H9 (cell line): ENCODE measurements at regions not wholly inside any gene's neighbourhood (a gene's known extent, or its start where the extent isn't known, plus 50 kb on each side); places are given as distances from the start of the nearest gene placed in this dataset.

ENCODE experiments used
- DNase-seq: peaks from one replicate; pipeline ENCODE4 v3.0.0-alpha.2; 2017
- H2AFZ ChIP-seq: one replicate; pipeline ENCODE4 v1.6.1; 2013; ENCODE audit warnings: mild to moderate bottlenecking, low read length, control low read depth, moderate library complexity
- H2AK5ac ChIP-seq: 2 replicates; pipeline ENCODE4 v1.6.1; 2013; ENCODE audit warnings: low read length, control low read depth, mixed read lengths; ENCODE audit not compliant: insufficient read length
- H2BK120ac ChIP-seq: one replicate; pipeline ENCODE4 v1.6.1; 2013; ENCODE audit warnings: low read depth, mild to moderate bottlenecking, low read length, control low read depth, inconsistent platforms; ENCODE audit not compliant: poor library complexity, severe bottlenecking
- H2BK12ac ChIP-seq: 2 replicates; pipeline ENCODE4 v1.6.1; 2013; ENCODE audit warnings: low read length, control low read depth, mixed read lengths, low read depth; ENCODE audit not compliant: insufficient read length
- H2BK15ac ChIP-seq: 2 replicates; pipeline ENCODE4 v1.6.1; 2013; ENCODE audit warnings: low read depth, low read length, control low read depth
- H2BK20ac ChIP-seq: one replicate; pipeline ENCODE4 v1.6.1; 2013; ENCODE audit warnings: low read depth, mild to moderate bottlenecking, low read length, control low read depth, inconsistent platforms; ENCODE audit not compliant: poor library complexity, severe bottlenecking
- H2BK5ac ChIP-seq: 2 replicates; pipeline ENCODE4 v1.6.1; 2013; ENCODE audit warnings: low read length, control low read depth, mixed read lengths; ENCODE audit not compliant: insufficient read length
- H3K14ac ChIP-seq: 2 replicates; pipeline ENCODE4 v1.6.1; 2013; ENCODE audit warnings: low read length, control low read depth; ENCODE audit not compliant: insufficient read depth
- H3K18ac ChIP-seq: 2 replicates; pipeline ENCODE4 v1.6.1; 2013; ENCODE audit warnings: low read depth, mild to moderate bottlenecking, mixed read lengths, low read length, control low read depth; ENCODE audit not compliant: insufficient read length
- H3K23ac ChIP-seq: 2 replicates; pipeline ENCODE4 v1.6.1; 2013; ENCODE audit warnings: low read length, control low read depth, mixed read lengths, low read depth; ENCODE audit not compliant: insufficient read length
- H3K23me2 ChIP-seq: 2 replicates; pipeline ENCODE4 v1.6.1; 2013; ENCODE audit warnings: low read depth, mild to moderate bottlenecking, mixed read lengths, low read length, control low read depth; ENCODE audit not compliant: insufficient read length, poor library complexity, severe bottlenecking
- H3K27ac ChIP-seq: 2 replicates; pipeline ENCODE4 v1.5.1; 2013; ENCODE audit warnings: low read length, control low read depth, mixed read lengths, low read depth; ENCODE audit not compliant: insufficient read length
- H3K27me3 ChIP-seq: 2 replicates; pipeline ENCODE4 v1.6.1; 2013; ENCODE audit warnings: low read length, control low read depth, inconsistent platforms; ENCODE audit not compliant: insufficient read depth
- H3K4ac ChIP-seq: 2 replicates; pipeline ENCODE4 v1.6.1; 2013; ENCODE audit warnings: low read depth, mild to moderate bottlenecking, control low read depth, inconsistent platforms, low read length, moderate library complexity
- H3K4me1 ChIP-seq: 2 replicates; pipeline ENCODE4 v1.6.1; 2013; ENCODE audit warnings: low read length, control low read depth, inconsistent platforms; ENCODE audit not compliant: insufficient read depth
- H3K4me2 ChIP-seq: 2 replicates; pipeline ENCODE4 v1.6.1; 2013; ENCODE audit warnings: low read length, control low read depth, mixed read lengths; ENCODE audit not compliant: insufficient read length, insufficient read depth
- H3K56ac ChIP-seq: 2 replicates; pipeline ENCODE4 v1.6.1; 2013; ENCODE audit warnings: low read depth, mild to moderate bottlenecking, mixed read lengths, low read length, control low read depth; ENCODE audit not compliant: insufficient read length
- H3K79me1 ChIP-seq: 2 replicates; pipeline ENCODE4 v1.6.1; 2013; ENCODE audit warnings: low read depth, mild to moderate bottlenecking, moderate library complexity, low read length, control low read depth, inconsistent platforms; ENCODE audit not compliant: insufficient read depth, poor library complexity, severe bottlenecking
- H3K79me2 ChIP-seq: 2 replicates; pipeline ENCODE4 v1.6.1; 2013; ENCODE audit warnings: low read length, control low read depth, inconsistent platforms; ENCODE audit not compliant: insufficient read depth
- H3K9ac ChIP-seq: 2 replicates; pipeline ENCODE4 v1.6.1; 2013; ENCODE audit warnings: low read length, control low read depth, mixed read lengths; ENCODE audit not compliant: insufficient read length; ENCODE audit errors: extremely low read depth
- H3K9me3 ChIP-seq: one replicate; pipeline ENCODE4 v1.6.1; 2013; ENCODE audit warnings: low read depth, low read length, inconsistent platforms; ENCODE audit not compliant: control insufficient read depth
- H3T11ph ChIP-seq: one replicate; pipeline ENCODE4 v1.6.1; 2013; ENCODE audit warnings: mild to moderate bottlenecking, low read length, control low read depth, inconsistent platforms
- H4K20me1 ChIP-seq: one replicate; pipeline ENCODE4 v1.6.1; 2013; ENCODE audit not compliant: control insufficient read depth, insufficient read length, insufficient read depth
- H4K5ac ChIP-seq: 2 replicates; pipeline ENCODE4 v1.6.1; 2013; ENCODE audit warnings: low read depth, mild to moderate bottlenecking, mixed read lengths, low read length, control low read depth; ENCODE audit not compliant: insufficient read length
- H4K8ac ChIP-seq: replicated peaks from 2 replicates; pipeline ENCODE4 v1.6.1; 2013; ENCODE audit warnings: low read length, control low read depth, mixed read lengths, low read depth; ENCODE audit not compliant: insufficient read length
- H4K91ac ChIP-seq: 2 replicates; pipeline ENCODE4 v1.6.1; 2013; ENCODE audit warnings: low read depth, mild to moderate bottlenecking, moderate library complexity, mixed read lengths, low read length, control low read depth; ENCODE audit not compliant: insufficient read length
- H3K27ac Mint-ChIP-seq, 3 experiments: 2 replicates in 2 of 3; 3 replicates in 1 of 3; pipeline ENCODE4 v1.8.0; 2020 to 2021; ENCODE audit warnings: mixed read lengths in 3 of 3, mild to moderate bottlenecking in 1 of 3, moderate library complexity in 1 of 3
- H3K27me3 Mint-ChIP-seq: 2 replicates; pipeline ENCODE4 v1.8.0; 2021; ENCODE audit warnings: low read depth, mild to moderate bottlenecking, moderate library complexity, mixed read lengths
- H3K36me3 Mint-ChIP-seq, 3 experiments: 2 replicates in 2 of 3; 3 replicates in 1 of 3; pipeline ENCODE4 v1.8.0; 2020 to 2021; ENCODE audit warnings: low read depth in 3 of 3, mixed read lengths in 3 of 3; ENCODE audit not compliant: insufficient read depth in 1 of 3
- H3K4me1 Mint-ChIP-seq, 2 experiments: 2 replicates each; pipeline ENCODE4 v1.8.0; 2020; ENCODE audit warnings: mixed read lengths in 2 of 2
- H3K4me3 Mint-ChIP-seq, 2 experiments: 2 replicates in 1 of 2; 3 replicates in 1 of 2; pipeline ENCODE4 v1.8.0; 2020 to 2021; ENCODE audit warnings: mild to moderate bottlenecking in 2 of 2, mixed read lengths in 2 of 2, moderate library complexity in 1 of 2
- H3K9me3 Mint-ChIP-seq, 2 experiments: 2 replicates in 1 of 2; 3 replicates in 1 of 2; pipeline ENCODE4 v1.8.0; 2020; ENCODE audit warnings: mild to moderate bottlenecking in 2 of 2, mixed read lengths in 2 of 2, moderate library complexity in 1 of 2
- WGBS: extraction: QIAGEN DNeasy Blood & Tissue Kit; methylation state at CpG from one replicate; pipeline ENCODE4 v1.1.7; 2013; ENCODE audit warnings: missing lambda C conversion rate, low lambda C conversion rate, mixed read lengths; ENCODE audit not compliant: insufficient read length; ENCODE audit errors: extremely low coverage; 5-methylcytosine and 5-hydroxymethylcytosine counted together
- TF ChIP-seq, protein P1 (sequence below): fragments of 200-600 bp; sonication (generic); conservative IDR thresholded peaks from 3 replicates; pipeline ENCODE4 v1.8.0; 2021; ENCODE audit warnings: antibody characterized with exemption, mild to moderate bottlenecking

DNA sequence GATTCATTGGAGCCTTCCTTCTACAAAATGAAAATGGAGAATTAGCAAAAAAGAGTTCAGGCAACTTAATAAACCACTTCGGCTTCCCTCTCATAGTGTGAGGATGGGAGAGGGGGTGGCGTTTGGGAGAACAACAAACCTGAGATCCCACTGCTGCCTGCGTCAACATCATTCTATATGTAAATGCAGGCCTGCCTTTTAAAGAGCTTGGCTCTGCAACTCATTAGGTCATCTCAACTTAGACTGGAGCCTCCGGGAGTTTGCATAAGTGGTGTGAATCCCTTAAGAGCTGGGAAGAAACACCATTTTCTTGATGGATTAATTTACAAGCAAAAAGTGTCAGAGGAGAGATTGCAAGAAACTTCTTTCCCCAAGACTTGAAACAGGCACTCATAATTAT lies 127.6 kb upstream of the DAB1 start:
- H2BK20ac ChIP-seq, result no peak overlapping the region
- H2BK15ac ChIP-seq, result no peak overlapping the region
- H3K23ac ChIP-seq, result no peak overlapping the region
- H4K20me1 ChIP-seq, result no peaks in the 10 kb centered on the region
- peaks cover 20 to 31% of the 10 kb centered on the region in 2 experiments for H3K4me1 Mint-ChIP-seq
- peaks cover 8% of the 10 kb centered on the region; the same call in 1 of the 2 replicates for H3K4me1 ChIP-seq
- no peak overlapping the region for H4K91ac ChIP-seq
- H2AK5ac ChIP-seq, result no peak overlapping the region
- H2AFZ ChIP-seq, result no peak overlapping the region
- H3K23me2 ChIP-seq, result no peaks in the 10 kb centered on the region
- H3K79me1 ChIP-seq, result no peaks in the 10 kb centered on the region
- TF ChIP-seq, protein P1, sequence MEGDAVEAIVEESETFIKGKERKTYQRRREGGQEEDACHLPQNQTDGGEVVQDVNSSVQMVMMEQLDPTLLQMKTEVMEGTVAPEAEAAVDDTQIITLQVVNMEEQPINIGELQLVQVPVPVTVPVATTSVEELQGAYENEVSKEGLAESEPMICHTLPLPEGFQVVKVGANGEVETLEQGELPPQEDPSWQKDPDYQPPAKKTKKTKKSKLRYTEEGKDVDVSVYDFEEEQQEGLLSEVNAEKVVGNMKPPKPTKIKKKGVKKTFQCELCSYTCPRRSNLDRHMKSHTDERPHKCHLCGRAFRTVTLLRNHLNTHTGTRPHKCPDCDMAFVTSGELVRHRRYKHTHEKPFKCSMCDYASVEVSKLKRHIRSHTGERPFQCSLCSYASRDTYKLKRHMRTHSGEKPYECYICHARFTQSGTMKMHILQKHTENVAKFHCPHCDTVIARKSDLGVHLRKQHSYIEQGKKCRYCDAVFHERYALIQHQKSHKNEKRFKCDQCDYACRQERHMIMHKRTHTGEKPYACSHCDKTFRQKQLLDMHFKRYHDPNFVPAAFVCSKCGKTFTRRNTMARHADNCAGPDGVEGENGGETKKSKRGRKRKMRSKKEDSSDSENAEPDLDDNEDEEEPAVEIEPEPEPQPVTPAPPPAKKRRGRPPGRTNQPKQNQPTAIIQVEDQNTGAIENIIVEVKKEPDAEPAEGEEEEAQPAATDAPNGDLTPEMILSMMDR, result no peak
- no peak overlapping the region for H3K27ac Mint-ChIP-seq
- H3K4me2 ChIP-seq, result no peak overlapping the region
- H3K27me3 Mint-ChIP-seq, result no peaks in the 10 kb centered on the region
- H3K18ac ChIP-seq, result no peak overlapping the region
- no peak overlapping the region for H3K4ac ChIP-seq
- no CpG with 5 or more reads among the region's 4 CpGs for WGBS
- H3K9me3 Mint-ChIP-seq, result no peaks in the 10 kb centered on the region
- no peak overlapping the region for H3T11ph ChIP-seq
- no peak overlapping the region for H4K5ac ChIP-seq
- no peak overlapping the region for H4K8ac ChIP-seq
- H3K79me2 ChIP-seq, result no peaks in the 10 kb centered on the region
- no peak overlapping the region for H3K27ac ChIP-seq
- H3K4me3 Mint-ChIP-seq, result 0 out of 5 replicates have a peak overlapping the region, but pooled peaks of 1 of the 2 experiments have one; percentile 9
- H3K27me3 ChIP-seq, result no peaks in the 10 kb centered on the region
- H3K9ac ChIP-seq, result no peak overlapping the region
- H2BK120ac ChIP-seq, result no peak overlapping the region
- H3K14ac ChIP-seq, result no peak overlapping the region
- peak; percentile 29 for DNase-seq
- H2BK12ac ChIP-seq, result no peak overlapping the region
- H2BK5ac ChIP-seq, result no peak overlapping the region
- no peaks in the 10 kb centered on the region for H3K9me3 ChIP-seq
- no peaks in the 10 kb centered on the region; a peak in 1 of 7 replicates for H3K36me3 Mint-ChIP-seq
- H3K56ac ChIP-seq, result no peak overlapping the region
